ENCODE measurements at regions not wholly inside any gene's neighbourhood (a gene's known extent, or its start where the extent isn't known, plus 50 kb on each side); places are given as distances from the start of the nearest gene placed in this dataset.

- no peak for DNase-seq
- Mint-ChIP-seq H3K4me3 (no peak overlapping the region), H3K4me1 (peaks cover 6 to 18% (median 13%) of the 10 kb centered on the region in 4 donors), H3K9me3 (peaks cover 0 to 4% (median under 1%) of the 10 kb centered on the region in 8 donors), H3K36me3 (peaks cover 0 to 3% of the 10 kb centered on the region in 2 donors), H3K27ac (no peak overlapping the region), H3K27me3 (peaks cover 2 to 13% of the 10 kb centered on the region in 2 donors)
- ChIA-PET CTCF (ENCODE audit: partially characterized antibody) (interaction anchor here (1.7 kb wide), 1 partner anchor 72 kb away, joined by 4 read pairs; no protein-coding TSS in a partner anchor), POLR2A (ENCODE audit: partially characterized antibody) (no interaction called here)
- Histone ChIP-seq H3K27me3 (ENCODE audit: insufficient read depth, low read length) (no peaks in the 10 kb centered on the region), H3K36me3 (ENCODE audit: insufficient read depth, low read length) (no peaks in the 10 kb centered on the region), H3K4me1 (ENCODE audit: insufficient read depth, low read length) (peaks cover 12% of the 10 kb centered on the region), H3K9me3 (ENCODE audit: control insufficient read depth in 1 of 2, low read length in 2 of 2) (no peaks in the 10 kb centered on the region), H3K27ac (ENCODE audit: low read depth, low read length) (no peak overlapping the region), H3K4me3 (ENCODE audit: low read length in 2 of 2) (no peak overlapping the region)
- intact Hi-C loops (cut with micrococcal nuclease), result loop anchor here (10.0 kb wide), 1 partner anchor 52 kb away; no protein-coding TSS in a partner anchor
Measured at GRCh38 chr5:175606409-175606808, 51.5 kb upstream of the HRH2 start.

Measured in CD4-positive, alpha-beta memory T cell (primary cell).